ENCODE measurements at regions not wholly inside any gene's neighbourhood (a gene's known extent, or its start where the extent isn't known, plus 50 kb on each side); places are given as distances from the start of the nearest gene placed in this dataset.

- TF ChIP-seq, protein P1, sequence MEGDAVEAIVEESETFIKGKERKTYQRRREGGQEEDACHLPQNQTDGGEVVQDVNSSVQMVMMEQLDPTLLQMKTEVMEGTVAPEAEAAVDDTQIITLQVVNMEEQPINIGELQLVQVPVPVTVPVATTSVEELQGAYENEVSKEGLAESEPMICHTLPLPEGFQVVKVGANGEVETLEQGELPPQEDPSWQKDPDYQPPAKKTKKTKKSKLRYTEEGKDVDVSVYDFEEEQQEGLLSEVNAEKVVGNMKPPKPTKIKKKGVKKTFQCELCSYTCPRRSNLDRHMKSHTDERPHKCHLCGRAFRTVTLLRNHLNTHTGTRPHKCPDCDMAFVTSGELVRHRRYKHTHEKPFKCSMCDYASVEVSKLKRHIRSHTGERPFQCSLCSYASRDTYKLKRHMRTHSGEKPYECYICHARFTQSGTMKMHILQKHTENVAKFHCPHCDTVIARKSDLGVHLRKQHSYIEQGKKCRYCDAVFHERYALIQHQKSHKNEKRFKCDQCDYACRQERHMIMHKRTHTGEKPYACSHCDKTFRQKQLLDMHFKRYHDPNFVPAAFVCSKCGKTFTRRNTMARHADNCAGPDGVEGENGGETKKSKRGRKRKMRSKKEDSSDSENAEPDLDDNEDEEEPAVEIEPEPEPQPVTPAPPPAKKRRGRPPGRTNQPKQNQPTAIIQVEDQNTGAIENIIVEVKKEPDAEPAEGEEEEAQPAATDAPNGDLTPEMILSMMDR (IDR thresholded peaks at IDR 0.05; ENCODE audit: insufficient read depth, low read length, poor library complexity, severe bottlenecking) = no peak
- TF ChIP-seq EZH2phosphoT487 (conservative IDR thresholded peaks at IDR 0.05; ENCODE audit: low read length) = no peak
These were observed 148.2 kb downstream of the FAM161A start for GRCh38 chr2:61705625-61706024.
